HT-29 (cell line): ENCODE measurements at regions not wholly inside any gene's neighbourhood (a gene's known extent, or its start where the extent isn't known, plus 50 kb on each side); places are given as distances from the start of the nearest gene placed in this dataset.

ENCODE experiments used
- DNase-seq: peaks from one replicate; pipeline ENCODE4 v3.0.0-alpha.2; 2015; ENCODE audit warnings: low spot score

DNA sequence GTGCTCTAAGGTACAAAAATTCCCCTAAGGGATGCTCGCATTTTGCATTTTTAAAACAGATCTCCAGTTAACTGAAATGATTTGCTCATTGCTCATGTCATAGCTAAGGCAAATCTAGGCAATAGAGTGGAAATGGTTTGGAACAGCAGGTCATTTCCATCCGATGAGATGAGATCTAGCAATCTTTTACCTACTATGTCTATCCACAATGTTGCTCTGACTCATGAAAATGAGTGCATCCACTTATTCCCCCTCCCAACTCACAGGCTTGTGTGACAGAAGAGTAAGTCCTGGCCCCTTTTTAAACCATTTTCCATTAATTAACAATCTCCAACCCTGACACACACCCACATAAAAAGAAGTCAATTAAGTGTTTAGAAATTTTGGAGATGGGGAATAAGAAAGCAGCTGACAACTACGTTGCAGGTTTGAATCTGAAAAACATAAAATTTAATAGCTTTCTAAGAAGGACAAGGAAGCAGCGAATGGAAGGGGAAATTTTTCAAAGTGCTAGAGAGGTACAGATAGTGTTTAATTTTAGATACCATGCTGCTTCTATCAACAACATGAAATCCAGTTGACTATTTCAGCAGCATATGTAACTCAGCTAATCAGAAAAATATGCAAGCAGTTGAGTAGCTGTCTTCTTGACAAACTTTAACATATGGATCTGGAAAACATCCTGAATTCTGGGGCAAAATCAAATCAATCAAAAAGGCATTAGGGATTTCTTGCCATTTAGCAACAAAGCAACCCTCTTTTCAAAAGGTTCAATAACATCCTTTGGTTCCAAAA is 112.0 kb downstream of the TMCO5A start:
- no peak for DNase-seq

- no peak for DNase-seq
Observed at GRCh38 chr15:38048001-38048455, 113.6 kb downstream of the TMCO5A start.

- DNase-seq = no peak
Observed at GRCh38 chr15:38049891-38050290, 115.5 kb downstream of the TMCO5A start.

- peak; percentile 36 for DNase-seq
Observed at GRCh38 chr15:38050529-38051448, 116.3 kb downstream of the TMCO5A start.

GRCh38 chr15:38053205-38053604 is 118.8 kb downstream of the TMCO5A start:
- DNase-seq = no peak

- no peak for DNase-seq
Observed at GRCh38 chr15:38053776-38054175, 119.3 kb downstream of the TMCO5A start.

- DNase-seq = no peak
Observed at GRCh38 chr15:38054488-38054887, 120.0 kb downstream of the TMCO5A start.

GRCh38 chr15:38058596-38059075 is 124.2 kb downstream of the TMCO5A start:
- DNase-seq = no peak

DNA sequence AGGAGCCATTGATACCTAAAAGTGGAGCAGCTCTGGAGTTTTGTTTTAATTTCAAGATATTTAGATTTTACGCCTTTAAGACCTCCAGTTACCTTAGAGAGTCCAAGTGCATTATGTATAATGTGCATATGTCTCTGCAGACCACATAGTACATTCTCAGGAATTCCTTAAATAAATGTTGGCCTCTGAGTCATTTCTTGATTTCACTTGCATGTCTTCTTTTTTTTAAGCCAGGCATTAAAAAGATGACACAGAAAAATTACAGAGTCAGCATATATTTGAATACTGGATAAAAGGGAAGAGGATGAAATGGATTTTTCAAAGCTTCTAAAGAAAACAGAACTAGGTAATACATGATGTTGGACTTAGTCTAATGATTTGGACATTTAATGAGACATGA is 125.2 kb downstream of the TMCO5A start:
- no peak for DNase-seq

- DNase-seq = no peak
Observed at GRCh38 chr15:38061856-38062649, 127.6 kb downstream of the TMCO5A start.

DNA sequence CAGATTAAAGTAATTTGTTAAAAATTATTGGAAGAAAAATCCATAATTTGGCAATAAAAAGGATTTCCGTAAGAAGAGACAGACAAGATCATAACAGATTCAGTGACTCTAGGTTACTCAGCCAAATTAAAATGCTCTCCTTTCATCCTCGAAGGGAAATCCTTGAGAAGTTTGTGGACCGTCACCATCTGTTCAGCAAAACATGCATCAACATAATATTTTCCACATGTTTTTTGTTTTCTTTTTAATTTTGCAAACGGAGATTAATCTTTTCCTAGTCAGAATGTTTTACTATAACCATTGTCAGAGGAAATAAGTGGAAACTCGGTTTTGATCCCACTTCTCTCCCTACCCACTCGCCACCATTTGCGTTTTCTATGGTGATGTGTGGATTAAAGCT is 128.3 kb downstream of the TMCO5A start:
- no peak for DNase-seq

DNA sequence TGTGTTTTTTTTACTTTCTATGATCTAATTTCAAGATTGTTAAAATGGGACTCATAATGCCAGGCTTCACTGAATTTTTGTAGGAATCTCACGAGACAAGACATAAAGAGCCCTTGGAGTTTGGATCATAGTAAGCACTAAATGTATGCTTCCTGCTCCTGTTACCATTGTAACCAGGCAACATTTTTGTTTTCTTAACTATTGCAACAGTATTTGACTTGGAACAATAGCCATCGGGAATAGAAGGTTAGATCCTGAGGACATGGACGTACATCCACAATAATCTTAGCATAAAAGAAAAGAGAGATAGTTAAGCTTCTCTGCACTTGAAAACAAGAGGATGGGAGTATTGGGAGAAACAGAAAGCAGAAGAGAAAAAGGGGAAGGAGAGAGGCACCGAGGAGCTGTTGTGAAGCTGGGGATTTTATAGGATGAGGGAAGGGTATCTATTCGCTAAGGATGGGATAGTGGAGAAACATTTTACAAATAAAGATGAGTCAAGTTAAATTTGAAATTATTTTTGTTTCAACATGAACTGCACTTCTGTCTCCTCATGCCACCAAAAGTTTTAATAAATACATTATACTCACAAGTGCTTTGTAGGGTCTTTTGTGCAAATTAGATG is 131.4 kb downstream of the TMCO5A start:
- peak; percentile 9 for DNase-seq

GRCh38 chr15:38066612-38067011 is 132.2 kb downstream of the TMCO5A start:
- DNase-seq = no peak

- DNase-seq = peak; percentile 75
Observed at GRCh38 chr15:38068626-38069391, 134.4 kb downstream of the TMCO5A start.

- DNase-seq = peak; percentile 87
Observed at GRCh38 chr15:38069511-38070011, 135.1 kb downstream of the TMCO5A start.

- no peak for DNase-seq
Observed at GRCh38 chr15:38070778-38071177, 136.3 kb downstream of the TMCO5A start.

DNA sequence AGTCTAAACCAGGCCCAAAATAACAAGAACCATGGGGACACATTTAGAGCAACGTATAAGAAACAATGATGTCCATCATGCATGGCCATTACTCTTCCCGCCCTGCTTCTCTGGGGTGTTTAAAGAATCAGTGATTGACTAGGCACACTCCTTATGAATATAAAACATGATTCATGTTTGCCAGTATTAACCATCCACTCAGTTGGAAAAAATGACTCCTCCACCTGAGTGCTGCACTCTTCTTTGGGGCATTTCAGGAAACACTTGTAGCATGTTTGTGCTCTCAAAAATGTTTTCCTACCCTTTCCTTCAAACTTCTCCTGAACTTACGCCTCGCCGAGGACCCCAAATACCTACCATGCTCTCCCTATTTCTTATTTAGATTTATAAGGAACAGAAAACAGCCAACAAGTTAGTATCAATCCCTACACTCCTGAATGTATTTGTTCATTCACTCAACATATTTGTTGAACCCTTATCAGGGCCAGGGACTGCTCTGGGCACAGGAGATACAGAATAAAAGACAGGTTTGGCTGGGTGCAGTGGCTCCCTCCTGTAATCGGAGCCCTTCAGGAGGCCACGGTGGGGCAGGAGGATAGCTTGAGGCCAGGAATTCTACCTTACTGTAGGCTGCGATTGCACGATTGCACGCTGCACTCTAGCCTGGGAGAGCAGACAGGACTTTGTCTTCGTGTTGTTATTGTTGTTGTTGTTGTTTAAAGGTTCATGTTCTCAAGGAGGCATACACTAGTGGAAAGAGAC is 137.0 kb downstream of the TMCO5A start:
- peak; percentile 6 for DNase-seq

- no peak for DNase-seq
Observed at GRCh38 chr15:38072007-38072347, 137.5 kb downstream of the TMCO5A start.
